Esophagus muscularis mucosa (tissue), 3 donors: ENCODE measurements at regions not wholly inside any gene's neighbourhood (a gene's known extent, or its start where the extent isn't known, plus 50 kb on each side); places are given as distances from the start of the nearest gene placed in this dataset.
"Not testable (repeated sequence)": the region's sequence is repeated elsewhere in the genome, so short reads cannot be mapped to it uniquely, and the experiment has no call there.

Experiments
- CTCF ChIP-seq, 3 experiments: fragments of 200-600 bp in 2 of 3; fragments of 450-650 bp in 1 of 3; sonication (generic) in 2 of 3; IDR thresholded peaks; one replicate each; pipeline ENCODE4 v1.5.1; 2017 to 2019; ENCODE audit warnings: antibody characterized with exemption in 3 of 3, mild to moderate bottlenecking in 2 of 3, moderate library complexity in 1 of 3
- EP300 ChIP-seq: sonication (generic); formaldehyde crosslinking; IDR thresholded peaks from one replicate; pipeline ENCODE4 v1.6.1; 2017; ENCODE audit warnings: antibody characterized with exemption

- not testable (repeated sequence) for TF ChIP-seq CTCF (IDR thresholded peaks at IDR 0.05); EP300
Observed at GRCh38 chr2:122720822-122721221, 965.4 kb downstream of the TSN start.
